RWPE2 (cell line): ENCODE measurements at regions not wholly inside any gene's neighbourhood (a gene's known extent, or its start where the extent isn't known, plus 50 kb on each side); places are given as distances from the start of the nearest gene placed in this dataset.

Experiments
- ATAC-seq: fragments of 200-7000 bp; cut with Tn5 transposase; 3 replicates; pipeline ENCODE4 v1.9.1; 2021; ENCODE audit warnings: low read depth
- DNase-seq: peaks from one replicate; pipeline ENCODE4 v3.0.0-alpha.2; 2020; ENCODE audit warnings: low spot score
- H3K27ac ChIP-seq: fragments of 450-650 bp; 2 replicates; pipeline ENCODE4 v1.5.1; 2017; ENCODE audit warnings: mild to moderate bottlenecking; ENCODE audit not compliant: poor library complexity, severe bottlenecking
- H3K27me3 ChIP-seq: fragments of 250-450 bp; sonication (Bioruptor Pico); 2 replicates; pipeline ENCODE4 v1.5.1; 2021; ENCODE audit warnings: mild to moderate bottlenecking, moderate library complexity; ENCODE audit not compliant: insufficient read depth, poor library complexity, severe bottlenecking
- H3K36me3 ChIP-seq: fragments of 250-450 bp; sonication (Bioruptor Pico); 2 replicates; pipeline ENCODE4 v1.5.1; 2020; ENCODE audit warnings: low read depth, mild to moderate bottlenecking, moderate library complexity
- H3K4me1 ChIP-seq: fragments of 250-450 bp; sonication (Bioruptor Pico); 2 replicates; pipeline ENCODE4 v1.5.1; 2021; ENCODE audit warnings: mild to moderate bottlenecking, moderate library complexity; ENCODE audit not compliant: insufficient read depth, poor library complexity, severe bottlenecking
- H3K4me3 ChIP-seq: fragments of 250-450 bp; sonication (Bioruptor Pico); 2 replicates; pipeline ENCODE4 v1.5.1; 2021; ENCODE audit warnings: mild to moderate bottlenecking, moderate library complexity; ENCODE audit not compliant: severe bottlenecking
- H3K9me3 ChIP-seq: fragments of 250-450 bp; sonication (Bioruptor Pico); 2 replicates; pipeline ENCODE4 v1.5.1; 2021; ENCODE audit warnings: mild to moderate bottlenecking, moderate library complexity; ENCODE audit not compliant: severe bottlenecking
- CTCF ChIP-seq: fragments of 450-650 bp; IDR thresholded peaks from one replicate; pipeline ENCODE4 v1.5.1; 2017; ENCODE audit warnings: mild to moderate bottlenecking, moderate library complexity; ENCODE audit not compliant: poor library complexity, severe bottlenecking

GRCh38 chr6:122330315-122330714, 69.1 kb upstream of the HSF2 start:
- DNase-seq: no peak
- Histone ChIP-seq H3K4me3 (no peak overlapping the region), H3K9me3 (no peaks in the 10 kb centered on the region), H3K36me3 (no peaks in the 10 kb centered on the region), H3K27me3 (no peaks in the 10 kb centered on the region), H3K27ac (no peak overlapping the region), H3K4me1 (no peaks in the 10 kb centered on the region)
- ATAC-seq: no peak
- TF ChIP-seq CTCF: no peak

DNA sequence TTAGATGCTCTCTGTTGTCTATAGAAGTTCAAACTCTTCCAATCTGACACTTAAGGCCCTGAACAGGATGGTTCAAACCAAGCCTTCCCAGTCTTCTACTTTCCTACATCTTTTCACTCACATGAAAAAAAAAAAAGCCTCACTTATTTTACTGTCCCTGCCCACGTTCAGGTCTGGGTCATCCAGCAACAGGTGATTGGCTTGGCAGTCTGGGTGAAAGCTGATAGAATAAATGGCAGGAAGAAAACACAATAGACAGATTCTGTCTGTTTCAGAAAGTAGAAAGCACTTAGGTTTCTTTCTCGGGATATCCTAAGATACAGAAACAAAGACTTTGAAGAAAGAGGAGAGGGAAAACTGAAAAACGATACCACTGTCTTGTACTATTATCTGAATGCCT, 61.8 kb upstream of the HSF2 start:
- H3K27ac ChIP-seq: no peak overlapping the region
- H3K4me1 ChIP-seq: no peaks in the 10 kb centered on the region
- H3K27me3 ChIP-seq: no peaks in the 10 kb centered on the region
- no peaks in the 10 kb centered on the region for H3K9me3 ChIP-seq
- DNase-seq (no peak), ATAC-seq (no peak)
- TF ChIP-seq CTCF: no peak
- H3K4me3 ChIP-seq: no peak overlapping the region
- H3K36me3 ChIP-seq: no peaks in the 10 kb centered on the region

DNA sequence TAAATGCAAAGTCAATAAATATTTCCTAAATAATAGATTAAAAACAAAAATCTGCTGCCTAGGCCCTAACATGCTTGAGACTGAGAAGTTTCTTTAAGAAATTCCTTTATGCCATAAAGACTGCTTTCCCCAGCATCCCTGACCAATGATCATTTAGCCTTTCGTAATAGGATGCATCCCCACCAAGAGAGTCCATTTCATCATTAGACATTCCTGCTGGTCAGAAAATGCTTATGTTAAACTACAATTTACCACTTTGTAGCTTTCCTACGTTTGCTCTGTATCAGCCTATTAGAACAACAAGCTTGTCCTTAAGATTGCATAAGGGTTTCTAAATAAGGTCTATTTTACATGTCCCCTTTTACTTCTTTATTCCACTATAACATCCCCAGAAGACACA, 59.8 kb upstream of the HSF2 start:
- Histone ChIP-seq H3K27me3 (no peaks in the 10 kb centered on the region), H3K4me3 (no peak overlapping the region), H3K4me1 (no peaks in the 10 kb centered on the region), H3K9me3 (no peaks in the 10 kb centered on the region), H3K36me3 (no peaks in the 10 kb centered on the region), H3K27ac (no peak overlapping the region)
- ATAC-seq (no peak), DNase-seq (no peak)
- TF ChIP-seq CTCF: no peak

GRCh38 chr6:122347280-122347679, 52.2 kb upstream of the HSF2 start:
- Histone ChIP-seq H3K9me3 (no peaks in the 10 kb centered on the region), H3K4me3 (no peak overlapping the region), H3K36me3 (no peaks in the 10 kb centered on the region), H3K27ac (no peak overlapping the region), H3K27me3 (peaks cover 2% of the 10 kb centered on the region), H3K4me1 (no peaks in the 10 kb centered on the region)
- TF ChIP-seq CTCF: no peak
- no peak for ATAC-seq
- DNase-seq: no peak

DNA sequence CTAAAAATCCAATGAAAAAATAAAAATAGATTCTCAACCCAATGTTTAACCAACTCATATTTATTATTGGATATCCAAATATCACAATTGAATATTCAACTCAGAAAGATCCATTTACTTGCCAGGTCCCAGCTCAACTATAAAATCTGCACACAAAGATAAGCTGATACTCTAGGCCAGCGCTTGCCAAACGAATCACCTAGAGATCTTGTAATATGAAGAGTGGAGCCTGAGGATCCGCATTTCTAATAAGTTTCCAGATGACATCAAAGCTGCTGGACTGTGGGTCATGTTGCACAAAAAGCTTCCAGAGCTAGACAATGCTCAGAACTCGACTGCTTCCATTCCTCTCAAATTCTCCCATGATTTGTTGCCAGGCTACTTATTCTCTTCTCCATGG, 51.7 kb upstream of the HSF2 start:
- no peaks in the 10 kb centered on the region for H3K36me3 ChIP-seq
- H3K4me3 ChIP-seq: no peak overlapping the region
- H3K27ac ChIP-seq: no peak overlapping the region
- H3K27me3 ChIP-seq: peaks cover 2% of the 10 kb centered on the region
- no peak for ATAC-seq
- DNase-seq: no peak
- H3K4me1 ChIP-seq: no peaks in the 10 kb centered on the region
- H3K9me3 ChIP-seq: no peaks in the 10 kb centered on the region
- TF ChIP-seq CTCF: no peak
